Gastrocnemius medialis (tissue), 4 donors: ENCODE measurements at regions not wholly inside any gene's neighbourhood (a gene's known extent, or its start where the extent isn't known, plus 50 kb on each side); places are given as distances from the start of the nearest gene placed in this dataset.

Experiments
- ATAC-seq, 2 donors: fragments of 150-250 bp; one replicate each; pipeline ENCODE4 v1.9.1; 2016
- DNase-seq, 2 donors: peaks; one replicate each; pipeline ENCODE4 v3.0.0-alpha.2; 2019
- H3K27ac ChIP-seq, 4 donors: fragments of 200-600 bp; sonication (generic); 1 replicate in 1 of 4; 2 replicates in 3 of 4; pipeline ENCODE4 v1.5.1; 2016 to 2018; ENCODE audit warnings: mild to moderate bottlenecking in 2 of 4, moderate library complexity in 1 of 4
- H3K27me3 ChIP-seq, 3 donors: fragments of 200-600 bp; sonication (generic) in 2 of 3; 1 replicate in 1 of 3; 2 replicates in 2 of 3; pipeline versions ENCODE4 v1.5.1 to v1.6.0; 2016 to 2019; ENCODE audit warnings: mild to moderate bottlenecking in 1 of 3, moderate library complexity in 1 of 3
- H3K36me3 ChIP-seq, 2 donors: fragments of 200-600 bp; sonication (generic) in 1 of 2; one replicate each; pipeline ENCODE4 v1.5.1; 2017 to 2018
- H3K4me1 ChIP-seq, 2 donors: fragments of 200-600 bp; sonication (generic) in 1 of 2; one replicate each; pipeline ENCODE4 v1.5.1; 2016 to 2017; ENCODE audit warnings: mild to moderate bottlenecking in 2 of 2
- H3K4me3 ChIP-seq, 4 donors: fragments of 200-600 bp; sonication (generic) in 3 of 4; 1 replicate in 1 of 4; 2 replicates in 3 of 4; pipeline ENCODE4 v1.5.1; 2016 to 2019; ENCODE audit warnings: mild to moderate bottlenecking in 2 of 4
- H3K9me3 ChIP-seq, 3 donors: fragments of 200-600 bp; sonication (generic) in 2 of 3; 1 replicate in 1 of 3; 2 replicates in 2 of 3; pipeline ENCODE4 v1.5.1; 2016 to 2019
- CTCF ChIP-seq, 5 experiments: fragments of 450-650 bp in 3 of 5; fragments of 200-600 bp in 2 of 5; sonication (generic) in 2 of 5; IDR thresholded peaks in 4 of 5; conservative IDR thresholded peaks in 1 of 5; 1 replicate in 4 of 5; 2 replicates in 1 of 5; pipeline ENCODE4 v1.5.1; 2016 to 2019; ENCODE audit warnings: antibody characterized with exemption in 5 of 5, mild to moderate bottlenecking in 3 of 5, moderate library complexity in 3 of 5
- POLR2A ChIP-seq, 2 donors: fragments of 450-650 bp; IDR thresholded peaks; one replicate each; pipeline ENCODE4 v1.6.1; 2017; ENCODE audit warnings: antibody characterized with exemption in 2 of 2, mild to moderate bottlenecking in 2 of 2, moderate library complexity in 2 of 2
- in situ Hi-C, 4 donors: fragments of 200-750 bp; cut with MboI; loops; one replicate each; pipeline versions ENCODE4 v1.15.0 to v1.8.0; 2017; ENCODE audit warnings: low sequenced_read_pairs in 4 of 4
- intact Hi-C: fragments of 100-400 bp; cut with DNase I; formaldehyde crosslinking; loops from one replicate; pipeline ENCODE4 v1.15.1; 2023; ENCODE audit warnings: low total_unique reads

GRCh38 chr1:234745276-234745675, 135.3 kb upstream of the IRF2BP2 start:
- DNase-seq (no peak), ATAC-seq (no peak)
- H3K4me1 ChIP-seq = peaks cover 8 to 10% of the 10 kb centered on the region in 2 donors
- intact Hi-C loops (loop anchor here (5.0 kb wide), 1 partner anchor 107 kb away; no protein-coding TSS in a partner anchor), in situ Hi-C loops (loop anchor here in 3 of 4 donors (25.0 kb wide), 5 partner anchors 92 to 342 kb away; partner anchors contain the start of gene TARBP1 (in 1 of the 3))
- H3K27me3 ChIP-seq = no peaks in the 10 kb centered on the region
- no peak overlapping the region for H3K4me3 ChIP-seq
- H3K27ac ChIP-seq = no peak overlapping the region
- H3K36me3 ChIP-seq = no peaks in the 10 kb centered on the region
- no peaks in the 10 kb centered on the region for H3K9me3 ChIP-seq
- TF ChIP-seq POLR2A (IDR thresholded peaks at IDR 0.05) (no peak), CTCF (IDR thresholded peaks at IDR 0.05 in 4 of 5, conservative IDR thresholded peaks at IDR 0.05 in 1 of 5) (no peak)

- TF ChIP-seq POLR2A (IDR thresholded peaks at IDR 0.05) = no peak
- TF ChIP-seq CTCF (IDR thresholded peaks at IDR 0.05 in 4 of 5, conservative IDR thresholded peaks at IDR 0.05 in 1 of 5) = no peak
- ATAC-seq (no peak), DNase-seq (no peak)
- Histone ChIP-seq H3K27ac (no peak overlapping the region), H3K9me3 (no peaks in the 10 kb centered on the region), H3K4me1 (peaks cover 8 to 10% of the 10 kb centered on the region in 2 donors), H3K4me3 (no peak overlapping the region), H3K36me3 (no peaks in the 10 kb centered on the region), H3K27me3 (no peaks in the 10 kb centered on the region)
- intact Hi-C loops = no loop called here
- in situ Hi-C loops = loop anchor here in 3 of 4 donors (25.0 kb wide), 5 partner anchors 93 to 343 kb away; partner anchors contain the start of gene TARBP1 (in 1 of the 3)
Observed at GRCh38 chr1:234743791-234744611, 134.0 kb upstream of the IRF2BP2 start.

- H3K4me1 ChIP-seq = peaks cover 8 to 10% of the 10 kb centered on the region in 2 donors
- H3K27me3 ChIP-seq = no peaks in the 10 kb centered on the region
- ATAC-seq (no peak), DNase-seq (no peak)
- H3K36me3 ChIP-seq = no peaks in the 10 kb centered on the region
- no peak overlapping the region for H3K4me3 ChIP-seq
- in situ Hi-C loops = loop anchor here in 3 of 4 donors (25.0 kb wide), 5 partner anchors 95 to 345 kb away; partner anchors contain the start of gene TARBP1 (in 1 of the 3)
- H3K27ac ChIP-seq = no peak overlapping the region
- H3K9me3 ChIP-seq = no peaks in the 10 kb centered on the region
- intact Hi-C loops = no loop called here
- TF ChIP-seq POLR2A (IDR thresholded peaks at IDR 0.05) = no peak
- no peak for TF ChIP-seq CTCF (IDR thresholded peaks at IDR 0.05 in 4 of 5, conservative IDR thresholded peaks at IDR 0.05 in 1 of 5)
Observed at GRCh38 chr1:234742622-234743021, 132.6 kb upstream of the IRF2BP2 start.

- intact Hi-C loops = no loop called here
- peaks cover 0 to 9% of the 10 kb centered on the region in 2 donors for H3K4me1 ChIP-seq
- H3K27ac ChIP-seq = no peak overlapping the region
- no peaks in the 10 kb centered on the region for H3K27me3 ChIP-seq
- in situ Hi-C loops = loop anchor here in 3 of 4 donors (25.0 kb wide), 5 partner anchors 99 to 349 kb away; partner anchors contain the start of gene TARBP1 (in 1 of the 3)
- TF ChIP-seq CTCF (IDR thresholded peaks at IDR 0.05 in 4 of 5, conservative IDR thresholded peaks at IDR 0.05 in 1 of 5) (no peak), POLR2A (IDR thresholded peaks at IDR 0.05) (no peak)
- H3K4me3 ChIP-seq = no peak overlapping the region
- DNase-seq = no peak
- no peaks in the 10 kb centered on the region for H3K9me3 ChIP-seq
- no peaks in the 10 kb centered on the region for H3K36me3 ChIP-seq
- ATAC-seq = no peak
Observed at GRCh38 chr1:234737967-234738314, 128.0 kb upstream of the IRF2BP2 start.
